ENCODE measurements at regions not wholly inside any gene's neighbourhood (a gene's known extent, or its start where the extent isn't known, plus 50 kb on each side); places are given as distances from the start of the nearest gene placed in this dataset.

GRCh38 chr5:109996246-109996645 is 306.5 kb downstream of the MAN2A1 start:
- Histone ChIP-seq H3K4me3 (no peak overlapping the region), H3K9me3 (no peaks in the 10 kb centered on the region), H3K36me3 (no peaks in the 10 kb centered on the region), H3K27ac (no peak overlapping the region), H3K4me1 (peaks cover 0 to 48% (median 12%) of the 10 kb centered on the region in 4 donors), H3K27me3 (no peaks in the 10 kb centered on the region)
- no peak for TF ChIP-seq POLR2A (IDR thresholded peaks at IDR 0.05)
- TF ChIP-seq, protein P1, sequence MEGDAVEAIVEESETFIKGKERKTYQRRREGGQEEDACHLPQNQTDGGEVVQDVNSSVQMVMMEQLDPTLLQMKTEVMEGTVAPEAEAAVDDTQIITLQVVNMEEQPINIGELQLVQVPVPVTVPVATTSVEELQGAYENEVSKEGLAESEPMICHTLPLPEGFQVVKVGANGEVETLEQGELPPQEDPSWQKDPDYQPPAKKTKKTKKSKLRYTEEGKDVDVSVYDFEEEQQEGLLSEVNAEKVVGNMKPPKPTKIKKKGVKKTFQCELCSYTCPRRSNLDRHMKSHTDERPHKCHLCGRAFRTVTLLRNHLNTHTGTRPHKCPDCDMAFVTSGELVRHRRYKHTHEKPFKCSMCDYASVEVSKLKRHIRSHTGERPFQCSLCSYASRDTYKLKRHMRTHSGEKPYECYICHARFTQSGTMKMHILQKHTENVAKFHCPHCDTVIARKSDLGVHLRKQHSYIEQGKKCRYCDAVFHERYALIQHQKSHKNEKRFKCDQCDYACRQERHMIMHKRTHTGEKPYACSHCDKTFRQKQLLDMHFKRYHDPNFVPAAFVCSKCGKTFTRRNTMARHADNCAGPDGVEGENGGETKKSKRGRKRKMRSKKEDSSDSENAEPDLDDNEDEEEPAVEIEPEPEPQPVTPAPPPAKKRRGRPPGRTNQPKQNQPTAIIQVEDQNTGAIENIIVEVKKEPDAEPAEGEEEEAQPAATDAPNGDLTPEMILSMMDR (IDR thresholded peaks at IDR 0.05) = no peak
- WGBS (ENCODE audit: insufficient coverage, low coverage, low lambda C conversion rate, missing lambda C conversion rate) = 50% methylated on average over 2 of the region's 2 CpGs
- ATAC-seq = no peak
- DNase-seq = no peak
- intact Hi-C loops (cut with DNase I) = no loop called here

DNA sequence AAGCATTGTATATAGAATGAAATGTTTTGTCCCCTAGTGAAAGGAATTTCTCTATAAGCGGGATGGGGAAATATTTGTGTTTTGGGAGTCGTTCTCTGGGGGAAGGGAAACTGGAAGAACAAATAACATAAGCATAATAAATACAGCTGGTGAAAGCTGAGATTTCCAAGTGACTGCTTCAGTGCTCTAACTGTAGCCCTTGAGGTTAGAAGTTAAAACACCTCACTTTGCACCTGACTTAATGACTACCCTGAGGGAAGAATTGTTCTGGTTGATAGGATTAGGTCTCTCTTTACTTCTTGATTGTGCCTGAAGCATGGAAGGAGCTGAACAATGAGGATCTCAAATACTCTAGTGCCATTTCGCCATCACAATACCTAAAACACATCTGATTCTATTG is 307.4 kb downstream of the MAN2A1 start:
- DNase-seq = no peak
- ATAC-seq = no peak
- TF ChIP-seq, protein P1 (IDR thresholded peaks at IDR 0.05) = no peak
- TF ChIP-seq POLR2A (IDR thresholded peaks at IDR 0.05) = no peak

DNA sequence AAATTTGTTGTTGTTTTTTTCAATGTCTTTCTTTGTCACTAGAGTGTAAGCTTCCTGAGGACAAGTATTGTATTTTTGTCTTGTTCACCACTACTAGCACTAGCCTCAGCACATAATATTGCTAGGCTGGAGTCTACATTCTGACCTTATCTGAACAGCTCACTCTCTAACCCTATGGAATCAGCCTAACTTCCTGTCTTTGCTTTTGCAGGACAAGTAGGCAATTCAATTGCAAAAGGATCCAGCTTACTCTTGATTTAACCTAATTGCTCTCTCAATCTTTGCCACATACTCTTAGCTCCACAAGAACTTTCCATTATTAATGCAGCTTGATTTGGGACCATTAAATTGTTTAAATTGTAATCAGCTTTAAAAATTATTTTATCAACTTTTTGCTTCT is 308.5 kb downstream of the MAN2A1 start:
- peaks cover 0 to 34% (median 6%) of the 10 kb centered on the region in 4 donors for H3K4me1 ChIP-seq
- no peak for TF ChIP-seq POLR2A (IDR thresholded peaks at IDR 0.05)
- TF ChIP-seq, protein P1 (IDR thresholded peaks at IDR 0.05) = no peak
- no peaks in the 10 kb centered on the region for H3K9me3 ChIP-seq
- intact Hi-C loops (cut with DNase I) = no loop called here
- no peaks in the 10 kb centered on the region for H3K36me3 ChIP-seq
- no peak overlapping the region for H3K4me3 ChIP-seq
- ATAC-seq = no peak
- no peak for DNase-seq
- H3K27ac ChIP-seq = no peak overlapping the region
- no peaks in the 10 kb centered on the region for H3K27me3 ChIP-seq

More for the DNA sequence above, 307.4 kb downstream of the MAN2A1 start:
- H3K36me3 ChIP-seq = no peaks in the 10 kb centered on the region
- H3K4me3 ChIP-seq = no peak overlapping the region
- no peak overlapping the region for H3K27ac ChIP-seq
- WGBS (ENCODE audit: insufficient coverage, low coverage, low lambda C conversion rate, missing lambda C conversion rate) = 80% methylated on average over 3 of the region's 3 CpGs
- H3K27me3 ChIP-seq = no peaks in the 10 kb centered on the region
- H3K9me3 ChIP-seq = no peaks in the 10 kb centered on the region
- intact Hi-C loops (cut with DNase I) = no loop called here
- peaks cover 0 to 41% (median 9%) of the 10 kb centered on the region in 4 donors for H3K4me1 ChIP-seq

DNA sequence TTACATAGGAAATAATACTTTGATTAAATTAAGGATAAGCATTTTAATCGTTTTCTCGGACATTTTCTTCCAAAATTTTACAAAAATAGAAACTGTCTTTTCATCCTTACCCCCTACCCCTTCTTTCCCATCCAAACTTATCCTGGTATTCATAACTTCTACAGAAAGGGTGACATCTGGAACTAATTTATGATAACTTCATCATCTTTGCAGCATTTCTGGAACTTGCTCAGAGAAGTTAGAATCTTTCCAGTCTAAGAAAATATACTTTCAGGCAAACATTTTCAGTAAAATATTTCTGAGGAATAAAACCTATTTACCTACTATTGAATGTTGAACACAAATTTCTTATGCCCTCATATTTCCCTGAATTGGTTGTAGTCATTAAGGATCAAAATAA is 309.0 kb downstream of the MAN2A1 start:
- H3K27me3 ChIP-seq = no peaks in the 10 kb centered on the region
- no peaks in the 10 kb centered on the region for H3K9me3 ChIP-seq
- ATAC-seq (no peak), DNase-seq (no peak)
- 26% methylated on average over 2 of the region's 2 CpGs for WGBS (ENCODE audit: insufficient coverage, low coverage, low lambda C conversion rate, missing lambda C conversion rate)
- intact Hi-C loops (cut with DNase I) = no loop called here
- H3K4me1 ChIP-seq = peaks cover 0 to 30% (median 6%) of the 10 kb centered on the region in 4 donors
- TF ChIP-seq, protein P1 (IDR thresholded peaks at IDR 0.05) = no peak
- TF ChIP-seq POLR2A (IDR thresholded peaks at IDR 0.05) = no peak
- peak overlapping the region in 1 of 3 donors; percentile 71 for H3K27ac ChIP-seq
- no peak overlapping the region for H3K4me3 ChIP-seq
- H3K36me3 ChIP-seq = no peaks in the 10 kb centered on the region

- no peak overlapping the region for H3K27ac ChIP-seq
Observed at GRCh38 chr5:110001648-110002047, 311.9 kb downstream of the MAN2A1 start.

More at GRCh38 chr5:110001648-110002047, 311.9 kb downstream of the MAN2A1 start:
- Histone ChIP-seq H3K27me3 (no peaks in the 10 kb centered on the region), H3K9me3 (no peaks in the 10 kb centered on the region), H3K4me1 (peaks cover 0 to 19% (median 1%) of the 10 kb centered on the region in 4 donors), H3K36me3 (no peaks in the 10 kb centered on the region), H3K4me3 (no peak overlapping the region)
- no peak for TF ChIP-seq POLR2A (IDR thresholded peaks at IDR 0.05)
- TF ChIP-seq, protein P1 (IDR thresholded peaks at IDR 0.05) = no peak
- DNase-seq (no peak), ATAC-seq (no peak)
- intact Hi-C loops (cut with DNase I) = no loop called here
- WGBS (ENCODE audit: insufficient coverage, low coverage, low lambda C conversion rate, missing lambda C conversion rate) = 50% methylated on average over 1 of the region's 1 CpG
